GM18517 (cell line): ENCODE measurements at regions not wholly inside any gene's neighbourhood (a gene's known extent, or its start where the extent isn't known, plus 50 kb on each side); places are given as distances from the start of the nearest gene placed in this dataset.

Experiments
- ATAC-seq: cut with Tn5 transposase; IDR thresholded peaks from one replicate; pipeline ENCODE4 v1.9.1; 2021; ENCODE audit warnings: mild to moderate bottlenecking, moderate library complexity; ENCODE audit not compliant: unreplicated experiment

- ATAC-seq: no peak
Measured at GRCh38 chr18:10374195-10374594, 80.2 kb upstream of the APCDD1 start.

- no peak for ATAC-seq
Measured at GRCh38 chr18:10374636-10375293, 79.7 kb upstream of the APCDD1 start.

GRCh38 chr18:10376731-10377130 is 77.7 kb upstream of the APCDD1 start:
- ATAC-seq: no peak

GRCh38 chr18:10377956-10378355 is 76.5 kb upstream of the APCDD1 start:
- no peak for ATAC-seq

- no peak for ATAC-seq
Measured at GRCh38 chr18:10378688-10379420, 75.6 kb upstream of the APCDD1 start.

- ATAC-seq: no peak
Measured at GRCh38 chr18:10379522-10379921, 74.9 kb upstream of the APCDD1 start.

- no peak for ATAC-seq
Measured at GRCh38 chr18:10381516-10381915, 72.9 kb upstream of the APCDD1 start.

- ATAC-seq: no peak
Measured at GRCh38 chr18:10381951-10382350, 72.5 kb upstream of the APCDD1 start.

GRCh38 chr18:10386049-10386448 is 68.4 kb upstream of the APCDD1 start:
- no peak for ATAC-seq

GRCh38 chr18:10386956-10387355 is 67.5 kb upstream of the APCDD1 start:
- no peak for ATAC-seq

GRCh38 chr18:10387399-10387798 is 67.0 kb upstream of the APCDD1 start:
- no peak for ATAC-seq

- ATAC-seq: no peak
Measured at GRCh38 chr18:10388373-10388772, 66.1 kb upstream of the APCDD1 start.

- ATAC-seq: peak; percentile 81
Measured at GRCh38 chr18:10391506-10391905, 62.9 kb upstream of the APCDD1 start.

- ATAC-seq: no peak
Measured at GRCh38 chr18:10397004-10397403, 57.4 kb upstream of the APCDD1 start.

GRCh38 chr18:10398571-10398970 is 55.9 kb upstream of the APCDD1 start:
- no peak for ATAC-seq

GRCh38 chr18:10399465-10399864 is 55.0 kb upstream of the APCDD1 start:
- ATAC-seq: no peak

GRCh38 chr18:10400534-10401307 is 53.7 kb upstream of the APCDD1 start:
- ATAC-seq: no peak

GRCh38 chr18:10401521-10401920 is 52.9 kb upstream of the APCDD1 start:
- no peak for ATAC-seq

GRCh38 chr18:10401930-10402329 is 52.5 kb upstream of the APCDD1 start:
- ATAC-seq: no peak

GRCh38 chr18:10402871-10403559 is 51.4 kb upstream of the APCDD1 start:
- no peak for ATAC-seq

GRCh38 chr18:10403708-10404107 is 50.7 kb upstream of the APCDD1 start:
- ATAC-seq: no peak
